GM11168 (cell line): ENCODE measurements at regions not wholly inside any gene's neighbourhood (a gene's known extent, or its start where the extent isn't known, plus 50 kb on each side); places are given as distances from the start of the nearest gene placed in this dataset.

Experiments used
- in situ Hi-C: fragments of 300-500 bp; cut with MboI; formaldehyde crosslinking; loops from one replicate; pipeline ENCODE4 v1.12.0; 2022; ENCODE audit warnings: low sequenced_read_pairs; ENCODE audit not compliant: unreplicated experiment

GRCh38 chr20:6941571-6941970, 174.1 kb downstream of the BMP2 start:
- in situ Hi-C loops: no loop called here

- in situ Hi-C loops: no loop called here
Observed at GRCh38 chr20:6942266-6942665, 174.8 kb downstream of the BMP2 start.

GRCh38 chr20:6944292-6944691, 176.8 kb downstream of the BMP2 start:
- in situ Hi-C loops: no loop called here

GRCh38 chr20:6953611-6954010, 186.1 kb downstream of the BMP2 start:
- in situ Hi-C loops: no loop called here

- in situ Hi-C loops: no loop called here
Observed at GRCh38 chr20:6954219-6954618, 186.7 kb downstream of the BMP2 start.

GRCh38 chr20:6956056-6956455, 188.6 kb downstream of the BMP2 start:
- in situ Hi-C loops: no loop called here

- in situ Hi-C loops: no loop called here
Observed at GRCh38 chr20:6956574-6956973, 189.1 kb downstream of the BMP2 start.

GRCh38 chr20:6959900-6960312, 192.4 kb downstream of the BMP2 start:
- in situ Hi-C loops: no loop called here

GRCh38 chr20:6966721-6967120, 199.2 kb downstream of the BMP2 start:
- in situ Hi-C loops: no loop called here

- in situ Hi-C loops: no loop called here
Observed at GRCh38 chr20:6974838-6975237, 207.4 kb downstream of the BMP2 start.

- in situ Hi-C loops: no loop called here
Observed at GRCh38 chr20:6975311-6975710, 207.8 kb downstream of the BMP2 start.

GRCh38 chr20:6976106-6976900, 208.8 kb downstream of the BMP2 start:
- in situ Hi-C loops: no loop called here

GRCh38 chr20:6979621-6980020, 212.1 kb downstream of the BMP2 start:
- in situ Hi-C loops: no loop called here

GRCh38 chr20:6993011-6993410, 225.5 kb downstream of the BMP2 start:
- in situ Hi-C loops: no loop called here

- in situ Hi-C loops: no loop called here
Observed at GRCh38 chr20:6993511-6993910, 226.0 kb downstream of the BMP2 start.

- in situ Hi-C loops: no loop called here
Observed at GRCh38 chr20:6994452-6994851, 227.0 kb downstream of the BMP2 start.

GRCh38 chr20:6998909-6999308, 231.4 kb downstream of the BMP2 start:
- in situ Hi-C loops: no loop called here

GRCh38 chr20:6999381-6999780, 231.9 kb downstream of the BMP2 start:
- in situ Hi-C loops: no loop called here

GRCh38 chr20:7003598-7003997, 236.1 kb downstream of the BMP2 start:
- in situ Hi-C loops: no loop called here

- in situ Hi-C loops: no loop called here
Observed at GRCh38 chr20:7004801-7005200, 237.3 kb downstream of the BMP2 start.

GRCh38 chr20:7010527-7010926, 243.0 kb downstream of the BMP2 start:
- in situ Hi-C loops: no loop called here

GRCh38 chr20:7015257-7015656, 247.8 kb downstream of the BMP2 start:
- in situ Hi-C loops: no loop called here
